GM12872 (cell line): ENCODE measurements at regions not wholly inside any gene's neighbourhood (a gene's known extent, or its start where the extent isn't known, plus 50 kb on each side); places are given as distances from the start of the nearest gene placed in this dataset.

Source experiments
- CTCF ChIP-seq: IDR thresholded peaks from 3 replicates; pipeline ENCODE4 v1.5.1; 2011; ENCODE audit warnings: low read depth, mild to moderate bottlenecking, low read length, moderate library complexity; ENCODE audit not compliant: insufficient read depth

- TF ChIP-seq CTCF, result no peak
Measured at GRCh38 chr11:70687716-70688115, 289.4 kb downstream of the CTTN start.

- no peak for TF ChIP-seq CTCF
Measured at GRCh38 chr11:70688142-70688541, 289.8 kb downstream of the CTTN start.

- no peak for TF ChIP-seq CTCF
Measured at GRCh38 chr11:70689764-70690163, 291.4 kb downstream of the CTTN start.

GRCh38 chr11:70692131-70692530, 293.8 kb downstream of the CTTN start:
- no peak for TF ChIP-seq CTCF

- no peak for TF ChIP-seq CTCF
Measured at GRCh38 chr11:70694371-70694770, 296.0 kb downstream of the CTTN start.

- no peak for TF ChIP-seq CTCF
Measured at GRCh38 chr11:70695086-70695960, 297.0 kb downstream of the CTTN start.

- TF ChIP-seq CTCF, result no peak
Measured at GRCh38 chr11:70696076-70696475, 297.7 kb downstream of the CTTN start.
